ENCODE measurements at regions not wholly inside any gene's neighbourhood (a gene's known extent, or its start where the extent isn't known, plus 50 kb on each side); places are given as distances from the start of the nearest gene placed in this dataset.
A peak's percentile ranks its signal among the peaks of the same experiment; 100 is the strongest.

GRCh38 chr2:34029073-34029472, 430.0 kb upstream of the FAM98A start:
- DNase-seq (ENCODE audit: low read depth): no peak
- H3K4me3 ChIP-seq (ENCODE audit: low read length): no peak overlapping the region
- TF ChIP-seq CTCF (conservative IDR thresholded peaks at IDR 0.05; ENCODE audit: low read length): no peak

DNA sequence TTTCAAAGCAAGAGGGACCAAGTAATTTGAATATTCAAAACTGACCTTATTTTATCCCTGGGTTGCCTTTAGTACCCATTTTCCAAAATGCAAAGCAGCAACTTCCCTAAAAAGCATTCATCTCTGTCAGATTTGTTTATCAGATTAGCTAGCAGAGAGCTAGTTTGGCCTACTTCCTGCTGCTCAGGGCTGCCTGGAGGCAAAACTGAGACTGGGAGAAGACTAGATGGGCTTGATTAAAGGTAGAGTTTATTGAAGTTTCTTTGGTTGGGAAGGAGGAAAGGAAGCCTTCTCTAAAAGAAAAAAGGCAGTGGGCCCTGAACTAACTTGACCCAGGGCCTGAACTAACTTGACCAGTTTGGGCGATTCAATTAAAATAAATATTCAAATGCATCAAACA, 426.1 kb upstream of the FAM98A start:
- no peak for DNase-seq (ENCODE audit: low read depth)
- no peak for TF ChIP-seq CTCF (conservative IDR thresholded peaks at IDR 0.05; ENCODE audit: low read length)

GRCh38 chr2:34012715-34013302, 413.7 kb upstream of the FAM98A start:
- peak; percentile 22 for TF ChIP-seq CTCF (conservative IDR thresholded peaks at IDR 0.05; ENCODE audit: low read length)
- DNase-seq (ENCODE audit: low read depth): no peak
- no peak overlapping the region for H3K4me3 ChIP-seq (ENCODE audit: low read length)

More for the DNA sequence above, 426.1 kb upstream of the FAM98A start:
- H3K4me3 ChIP-seq (ENCODE audit: low read length): no peak overlapping the region

GRCh38 chr2:34011684-34012083, 412.6 kb upstream of the FAM98A start:
- no peak overlapping the region for H3K4me3 ChIP-seq (ENCODE audit: low read length)
- DNase-seq (ENCODE audit: low read depth): no peak
- no peak for TF ChIP-seq CTCF (conservative IDR thresholded peaks at IDR 0.05; ENCODE audit: low read length)

GRCh38 chr2:34005901-34006300, 406.8 kb upstream of the FAM98A start:
- DNase-seq (ENCODE audit: low read depth): no peak
- H3K4me3 ChIP-seq (ENCODE audit: low read length): no peak overlapping the region
- TF ChIP-seq CTCF (conservative IDR thresholded peaks at IDR 0.05; ENCODE audit: low read length): no peak

DNA sequence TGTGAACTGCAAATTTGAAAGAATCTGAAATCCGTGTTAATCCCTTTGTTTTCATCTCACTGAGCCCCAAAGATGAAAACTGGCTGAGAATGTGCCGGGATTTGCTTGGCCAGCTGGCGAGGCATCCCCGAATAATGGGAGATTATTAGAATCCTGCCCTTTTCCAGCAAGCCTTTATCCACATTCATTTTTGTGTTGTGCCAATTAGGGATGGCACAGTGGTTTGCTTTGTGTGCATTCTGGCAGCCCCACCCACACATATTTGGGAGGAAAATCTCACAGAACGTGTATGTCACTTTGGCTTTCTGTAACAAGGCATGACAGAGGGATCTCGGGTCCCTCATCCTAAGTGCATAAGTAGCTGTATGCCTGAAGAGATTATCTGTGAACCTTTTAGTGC, 405.8 kb upstream of the FAM98A start:
- no peak for TF ChIP-seq CTCF (conservative IDR thresholded peaks at IDR 0.05; ENCODE audit: low read length)
- no peak for DNase-seq (ENCODE audit: low read depth)
- no peak overlapping the region for H3K4me3 ChIP-seq (ENCODE audit: low read length)

- no peak for TF ChIP-seq CTCF (conservative IDR thresholded peaks at IDR 0.05; ENCODE audit: low read length)
- no peak for DNase-seq (ENCODE audit: low read depth)
- H3K4me3 ChIP-seq (ENCODE audit: low read length): no peak overlapping the region
These were observed 404.7 kb upstream of the FAM98A start for GRCh38 chr2:34003795-34004194.

All from AG10803 (cell line).